Ovary (tissue), 7 donors: ENCODE measurements at regions not wholly inside any gene's neighbourhood (a gene's known extent, or its start where the extent isn't known, plus 50 kb on each side); places are given as distances from the start of the nearest gene placed in this dataset.

Experiments
- DNase-seq, 5 donors: peaks; one replicate each; pipeline ENCODE4 v3.0.0-alpha.2; 2019 to 2020
- H3K27ac ChIP-seq, 2 donors: fragments of 200-600 bp; one replicate each; pipeline versions ENCODE4 v1.5.1 to v1.8.0; 2019 to 2022
- H3K27me3 ChIP-seq: fragments of 200-600 bp; one replicate; pipeline ENCODE4 v1.8.0; 2022
- H3K36me3 ChIP-seq: fragments of 200-600 bp; sonication (generic); one replicate; pipeline ENCODE4 v1.5.1; 2019
- H3K4me1 ChIP-seq: one replicate; pipeline ENCODE4 v1.8.1; 2013; ENCODE audit warnings: mild to moderate bottlenecking, moderate library complexity; ENCODE audit not compliant: insufficient read depth
- H3K4me3 ChIP-seq: fragments of 200-600 bp; sonication (generic); one replicate; pipeline ENCODE4 v1.5.1; 2017
- H3K9me3 ChIP-seq, 2 donors: fragments of 200-600 bp in 1 of 2; sonication (generic) in 1 of 2; one replicate each; pipeline versions ENCODE4 v1.5.1 to v1.8.1; 2013 to 2019; ENCODE audit warnings: mild to moderate bottlenecking in 1 of 2, moderate library complexity in 1 of 2
- CTCF ChIP-seq, 3 donors: fragments of 450-650 bp in 2 of 3; fragments of 200-600 bp in 1 of 3; IDR thresholded peaks; one replicate each; pipeline versions ENCODE4 v1.5.1 to v1.8.0; 2016 to 2022; ENCODE audit warnings: antibody characterized with exemption in 3 of 3, mild to moderate bottlenecking in 1 of 3
- EP300 ChIP-seq: sonication (generic); formaldehyde crosslinking; IDR thresholded peaks from one replicate; pipeline ENCODE4 v1.6.1; 2017; ENCODE audit warnings: antibody characterized with exemption
- POLR2A ChIP-seq: fragments of 450-650 bp; IDR thresholded peaks from one replicate; pipeline ENCODE4 v1.6.1; 2017; ENCODE audit warnings: antibody characterized with exemption, mild to moderate bottlenecking, moderate library complexity
- WGBS, 3 donors: extraction: QIAGEN DNeasy Blood & Tissue Kit in 1 of 3; methylation state at CpG; one replicate each; pipeline versions ENCODE4 v1.1.5 to v1.1.7; 2013 to 2017; 5-methylcytosine and 5-hydroxymethylcytosine counted together
- intact Hi-C, 4 donors: fragments of 100-400 bp; cut with DNase I; formaldehyde crosslinking; loops; one replicate each; pipeline versions ENCODE4 v1.11.0 to v1.15.1; 2022 to 2023
- donor health status: DM: no; HTN: no; CAD: no; lungs with moderate emphysema.
- donor health status: DM: no; HTN: no; CAD: no.
- donor health status: Bipolar disorder and iron deficiency.
- donor health status: DM: no; HTN: no; CAD: no.
- donor health status: DM: yes; HTN: yes; CAD: no.

GRCh38 chr16:62478903-62479458 is 442.7 kb upstream of the CDH8 start:
- Histone ChIP-seq H3K4me3 (no peak overlapping the region), H3K4me1 (no peaks in the 10 kb centered on the region), H3K9me3 (peaks cover 0 to 4% of the 10 kb centered on the region in 2 donors), H3K36me3 (no peaks in the 10 kb centered on the region), H3K27ac (no peak overlapping the region), H3K27me3 (no peaks in the 10 kb centered on the region)
- 62 to 78% (median 77%) methylated on average over 7 of the region's 7 CpGs for WGBS, 3 donors
- intact Hi-C loops: no loop called here
- TF ChIP-seq CTCF (IDR thresholded peaks at IDR 0.05) (no peak), POLR2A (no peak), EP300 (no peak)
- DNase-seq: no peak

GRCh38 chr16:62477796-62478195 is 441.6 kb upstream of the CDH8 start:
- Histone ChIP-seq H3K9me3 (peaks cover 0 to 4% of the 10 kb centered on the region in 2 donors), H3K4me1 (no peaks in the 10 kb centered on the region), H3K36me3 (no peaks in the 10 kb centered on the region), H3K4me3 (no peak overlapping the region), H3K27me3 (no peaks in the 10 kb centered on the region), H3K27ac (no peak overlapping the region)
- DNase-seq: no peak
- WGBS, 3 donors: 84 to 89% (median 86%) methylated on average over 3 of the region's 3 CpGs
- TF ChIP-seq EP300: no peak
- no peak for TF ChIP-seq CTCF (IDR thresholded peaks at IDR 0.05)
- no peak for TF ChIP-seq POLR2A
- intact Hi-C loops: no loop called here

DNA sequence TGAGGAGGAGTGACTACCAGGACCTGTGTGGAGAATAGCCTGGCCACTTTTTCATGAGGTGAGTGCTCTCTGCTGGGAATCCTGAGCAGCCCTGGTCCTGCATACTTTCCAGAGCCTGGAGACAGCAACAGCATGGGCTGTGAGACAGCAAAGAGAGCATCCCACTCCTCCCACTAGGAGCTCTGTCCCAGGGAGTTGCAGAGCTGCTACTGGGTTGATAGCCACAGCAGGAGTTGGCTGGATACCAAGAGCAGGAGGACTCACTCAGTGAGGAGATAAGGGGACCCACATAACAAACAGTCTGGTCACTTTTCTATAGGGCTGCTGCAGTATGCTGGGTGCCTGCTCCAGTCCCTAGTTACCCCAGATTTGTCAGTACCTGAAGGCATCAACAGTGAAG is 439.3 kb upstream of the CDH8 start:
- H3K4me1 ChIP-seq: no peaks in the 10 kb centered on the region
- H3K9me3 ChIP-seq: peaks cover 0 to 4% of the 10 kb centered on the region in 2 donors
- intact Hi-C loops: no loop called here
- H3K4me3 ChIP-seq: no peak overlapping the region
- DNase-seq: no peak
- TF ChIP-seq CTCF (IDR thresholded peaks at IDR 0.05) (no peak), EP300 (no peak), POLR2A (no peak)
- no peaks in the 10 kb centered on the region for H3K36me3 ChIP-seq
- no peaks in the 10 kb centered on the region for H3K27me3 ChIP-seq
- no peak overlapping the region for H3K27ac ChIP-seq

- Histone ChIP-seq H3K4me1 (no peaks in the 10 kb centered on the region), H3K36me3 (no peaks in the 10 kb centered on the region), H3K9me3 (no peaks in the 10 kb centered on the region), H3K4me3 (no peak overlapping the region), H3K27ac (no peak overlapping the region), H3K27me3 (no peaks in the 10 kb centered on the region)
- TF ChIP-seq EP300 (no peak), POLR2A (no peak), CTCF (IDR thresholded peaks at IDR 0.05) (no peak)
- WGBS, 3 donors: 73 to 74% (median 74%) methylated on average over 2 of the region's 2 CpGs
- intact Hi-C loops: no loop called here
- DNase-seq: no peak
Observed at GRCh38 chr16:62462971-62463370, 426.7 kb upstream of the CDH8 start.

GRCh38 chr16:62450291-62450690 is 414.1 kb upstream of the CDH8 start:
- intact Hi-C loops: no loop called here
- 44 to 53% (median 49%) methylated on average over 5 of the region's 5 CpGs for WGBS, 3 donors
- TF ChIP-seq EP300 (no peak), CTCF (IDR thresholded peaks at IDR 0.05) (no peak), POLR2A (no peak)
- H3K9me3 ChIP-seq: no peaks in the 10 kb centered on the region
- H3K4me1 ChIP-seq: no peaks in the 10 kb centered on the region
- H3K27me3 ChIP-seq: no peaks in the 10 kb centered on the region
- H3K36me3 ChIP-seq: no peaks in the 10 kb centered on the region
- no peak overlapping the region for H3K4me3 ChIP-seq
- DNase-seq: no peak
- no peak overlapping the region for H3K27ac ChIP-seq
